ENCODE measurements at regions not wholly inside any gene's neighbourhood (a gene's known extent, or its start where the extent isn't known, plus 50 kb on each side); places are given as distances from the start of the nearest gene placed in this dataset.
"Not testable (repeated sequence)": the region's sequence is repeated elsewhere in the genome, so short reads cannot be mapped to it uniquely, and the experiment has no call there.

DNA sequence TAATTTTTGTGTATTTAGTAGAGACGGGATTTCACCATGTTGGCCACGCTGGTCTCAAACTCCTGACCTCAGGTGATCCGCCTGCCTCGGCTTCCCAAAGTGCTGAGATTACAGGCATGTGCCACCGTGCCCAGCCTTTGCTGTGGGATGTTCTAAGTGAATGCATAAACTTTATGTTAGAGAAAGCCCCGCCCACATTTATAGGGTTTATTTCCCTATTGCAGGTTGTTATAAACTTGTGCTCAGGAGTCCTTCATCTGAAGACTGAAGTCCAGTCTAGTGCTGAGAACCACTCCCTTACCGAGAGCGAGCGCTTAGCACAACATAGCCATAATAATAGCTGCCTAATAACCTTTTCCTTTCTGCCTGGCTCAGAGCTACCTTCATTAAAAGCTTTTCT is 75.4 kb upstream of the ZNF217 start:
- Histone ChIP-seq H3K4me2 (no peak overlapping the region), H3K79me2 (ENCODE audit: low read depth) (no peaks in the 10 kb centered on the region), H3K4me1 (peaks cover 4% of the 10 kb centered on the region), H3K9ac (no peak overlapping the region), H3K4me3 (no peak overlapping the region), H3K36me3 (no peaks in the 10 kb centered on the region), H3K9me3 (ENCODE audit: low read depth) (no peaks in the 10 kb centered on the region), H3F3A (ENCODE audit: low read depth) (peaks cover 15% of the 10 kb centered on the region), H3K27ac (peak overlapping the region; percentile 30), H3K27me3 (no peaks in the 10 kb centered on the region), H4K20me1 (ENCODE audit: low read depth) (no peaks in the 10 kb centered on the region), H2AFZ (replicated peaks) (no peak overlapping the region)
- H3K27me3 Mint-ChIP-seq (ENCODE audit: insufficient read depth, low read depth): no peaks in the 10 kb centered on the region
- TF ChIP-seq, protein P1, sequence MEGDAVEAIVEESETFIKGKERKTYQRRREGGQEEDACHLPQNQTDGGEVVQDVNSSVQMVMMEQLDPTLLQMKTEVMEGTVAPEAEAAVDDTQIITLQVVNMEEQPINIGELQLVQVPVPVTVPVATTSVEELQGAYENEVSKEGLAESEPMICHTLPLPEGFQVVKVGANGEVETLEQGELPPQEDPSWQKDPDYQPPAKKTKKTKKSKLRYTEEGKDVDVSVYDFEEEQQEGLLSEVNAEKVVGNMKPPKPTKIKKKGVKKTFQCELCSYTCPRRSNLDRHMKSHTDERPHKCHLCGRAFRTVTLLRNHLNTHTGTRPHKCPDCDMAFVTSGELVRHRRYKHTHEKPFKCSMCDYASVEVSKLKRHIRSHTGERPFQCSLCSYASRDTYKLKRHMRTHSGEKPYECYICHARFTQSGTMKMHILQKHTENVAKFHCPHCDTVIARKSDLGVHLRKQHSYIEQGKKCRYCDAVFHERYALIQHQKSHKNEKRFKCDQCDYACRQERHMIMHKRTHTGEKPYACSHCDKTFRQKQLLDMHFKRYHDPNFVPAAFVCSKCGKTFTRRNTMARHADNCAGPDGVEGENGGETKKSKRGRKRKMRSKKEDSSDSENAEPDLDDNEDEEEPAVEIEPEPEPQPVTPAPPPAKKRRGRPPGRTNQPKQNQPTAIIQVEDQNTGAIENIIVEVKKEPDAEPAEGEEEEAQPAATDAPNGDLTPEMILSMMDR (IDR thresholded peaks at IDR 0.05): no peak
- TF ChIP-seq EZH2 (IDR thresholded peaks at IDR 0.05): no peak
- TF ChIP-seq EZH2phosphoT487 (IDR thresholded peaks at IDR 0.05): no peak
- no peak overlapping the region for H3K4me3 Mint-ChIP-seq
- H3K36me3 Mint-ChIP-seq: no peaks in the 10 kb centered on the region
- H3K4me1 Mint-ChIP-seq: peaks cover 15% of the 10 kb centered on the region
- peak overlapping the region; percentile 4 for H3K27ac Mint-ChIP-seq
- DNase-seq (ENCODE audit: low spot score): no peak
- peaks cover 4% of the 10 kb centered on the region for H3K9me3 Mint-ChIP-seq

GRCh38 chr20:53666144-53666543 is 72.5 kb upstream of the ZNF217 start:
- Histone ChIP-seq H2AFZ (replicated peaks) (no peak overlapping the region), H4K20me1 (ENCODE audit: low read depth) (no peaks in the 10 kb centered on the region), H3K79me2 (ENCODE audit: low read depth) (no peaks in the 10 kb centered on the region), H3K9me3 (ENCODE audit: low read depth) (no peaks in the 10 kb centered on the region), H3K9ac (no peak overlapping the region), H3K4me2 (no peak overlapping the region), H3K4me1 (peaks cover 10% of the 10 kb centered on the region), H3K27me3 (no peaks in the 10 kb centered on the region), H3K36me3 (no peaks in the 10 kb centered on the region), H3K27ac (no peak overlapping the region), H3K4me3 (no peak overlapping the region), H3F3A (ENCODE audit: low read depth) (peaks cover 23% of the 10 kb centered on the region)
- H3K27ac Mint-ChIP-seq: no peak overlapping the region
- H3K27me3 Mint-ChIP-seq (ENCODE audit: insufficient read depth, low read depth): no peaks in the 10 kb centered on the region
- H3K36me3 Mint-ChIP-seq: no peaks in the 10 kb centered on the region
- TF ChIP-seq, protein P1 (IDR thresholded peaks at IDR 0.05): no peak
- no peak for TF ChIP-seq EZH2phosphoT487 (IDR thresholded peaks at IDR 0.05)
- no peak for TF ChIP-seq EZH2 (IDR thresholded peaks at IDR 0.05)
- peaks cover 4% of the 10 kb centered on the region for H3K9me3 Mint-ChIP-seq
- DNase-seq (ENCODE audit: low spot score): no peak
- H3K4me3 Mint-ChIP-seq: no peak overlapping the region
- H3K4me1 Mint-ChIP-seq: peaks cover 19% of the 10 kb centered on the region

GRCh38 chr20:53664121-53664520 is 70.5 kb upstream of the ZNF217 start:
- H3K9ac ChIP-seq: no peak overlapping the region
- H3K27me3 ChIP-seq: no peaks in the 10 kb centered on the region
- H3K4me1 Mint-ChIP-seq: peaks cover 28% of the 10 kb centered on the region
- no peak for DNase-seq (ENCODE audit: low spot score)
- no peaks in the 10 kb centered on the region for H3K27me3 Mint-ChIP-seq (ENCODE audit: insufficient read depth, low read depth)
- no peak overlapping the region for H3K4me2 ChIP-seq
- no peak overlapping the region for H3K4me3 ChIP-seq
- no peak overlapping the region for H3K27ac ChIP-seq
- H3F3A ChIP-seq (ENCODE audit: low read depth): peaks cover 35% of the 10 kb centered on the region
- no peaks in the 10 kb centered on the region for H3K36me3 ChIP-seq
- H3K9me3 ChIP-seq (ENCODE audit: low read depth): no peaks in the 10 kb centered on the region
- peaks cover 4% of the 10 kb centered on the region for H3K9me3 Mint-ChIP-seq
- H4K20me1 ChIP-seq (ENCODE audit: low read depth): no peaks in the 10 kb centered on the region
- H3K79me2 ChIP-seq (ENCODE audit: low read depth): no peaks in the 10 kb centered on the region
- TF ChIP-seq EZH2phosphoT487 (IDR thresholded peaks at IDR 0.05) (no peak), EZH2 (IDR thresholded peaks at IDR 0.05) (no peak)
- TF ChIP-seq, protein P1 (IDR thresholded peaks at IDR 0.05): no peak
- no peak overlapping the region for H2AFZ ChIP-seq (replicated peaks)
- H3K27ac Mint-ChIP-seq: no peak overlapping the region
- peaks cover 20% of the 10 kb centered on the region for H3K4me1 ChIP-seq
- H3K4me3 Mint-ChIP-seq: no peak overlapping the region
- H3K36me3 Mint-ChIP-seq: no peaks in the 10 kb centered on the region

GRCh38 chr20:53663521-53663920 is 69.9 kb upstream of the ZNF217 start:
- H3K36me3 ChIP-seq; H4K20me1 ChIP-seq (ENCODE audit: low read depth); H2AFZ ChIP-seq (replicated peaks); H3K4me3 Mint-ChIP-seq; H3K27me3 Mint-ChIP-seq (ENCODE audit: insufficient read depth, low read depth); DNase-seq (ENCODE audit: low spot score); H3K9me3 Mint-ChIP-seq; H3K27ac Mint-ChIP-seq; H3K79me2 ChIP-seq (ENCODE audit: low read depth); H3K4me3 ChIP-seq; H3K4me2 ChIP-seq; H3K9me3 ChIP-seq (ENCODE audit: low read depth); H3K9ac ChIP-seq; H3K36me3 Mint-ChIP-seq; H3K27me3 ChIP-seq; H3K27ac ChIP-seq: not testable (repeated sequence)
- Histone ChIP-seq H3F3A (ENCODE audit: low read depth) (peaks cover 35% of the 10 kb centered on the region), H3K4me1 (peaks cover 18% of the 10 kb centered on the region)
- peaks cover 27% of the 10 kb centered on the region for H3K4me1 Mint-ChIP-seq

Measured in neural progenitor cell (in vitro differentiated cells).